Activated T-cell treated with anti-CD3 and anti-CD28 coated beads, Interleukin-2, amount 50 U/mL, for 72 hours (primary cell): ENCODE measurements at regions not wholly inside any gene's neighbourhood (a gene's known extent, or its start where the extent isn't known, plus 50 kb on each side); places are given as distances from the start of the nearest gene placed in this dataset.
"Not testable (repeated sequence)": the region's sequence is repeated elsewhere in the genome, so short reads cannot be mapped to it uniquely, and the experiment has no call there.

Source experiments
- ATAC-seq, 2 donors: fragments of 150-1000 bp; cut with Tn5 transposase; replicated peaks in 1 of 2; 2 replicates each; pipeline ENCODE4 v1.10.0; 2021; ENCODE audit warnings: moderate library complexity in 2 of 2, mild to moderate bottlenecking in 1 of 2
- DNase-seq, 2 donors: peaks; one replicate each; pipeline ENCODE4 v3.0.0; 2021 to 2022; ENCODE audit warnings: mixed read lengths in 1 of 2
- H3K27ac Mint-ChIP-seq: one replicate; pipeline ENCODE4 v1.8.0; 2022; ENCODE audit warnings: mild to moderate bottlenecking, moderate library complexity, mixed read lengths
- H3K27me3 Mint-ChIP-seq: one replicate; pipeline ENCODE4 v1.8.0; 2022; ENCODE audit warnings: low read depth, mixed read lengths
- H3K36me3 Mint-ChIP-seq, 2 donors: one replicate each; pipeline ENCODE4 v1.8.0; 2022; ENCODE audit warnings: mixed read lengths in 2 of 2, mild to moderate bottlenecking in 1 of 2; ENCODE audit not compliant: insufficient read depth in 2 of 2
- H3K4me1 Mint-ChIP-seq: one replicate; pipeline ENCODE4 v1.8.0; 2022; ENCODE audit warnings: low read depth, mixed read lengths
- H3K4me3 Mint-ChIP-seq, 2 donors: one replicate each; pipeline ENCODE4 v1.8.0; 2022; ENCODE audit warnings: mild to moderate bottlenecking in 2 of 2, mixed read lengths in 2 of 2, moderate library complexity in 2 of 2
- H3K9me3 Mint-ChIP-seq, 2 donors: one replicate each; pipeline ENCODE4 v1.8.0; 2022; ENCODE audit warnings: mixed read lengths in 2 of 2

GRCh38 chr13:50226515-50227155 lies 211.4 kb downstream of the KCNRG start:
- ATAC-seq, result peak; percentile 59 to 63
- H3K27ac Mint-ChIP-seq, result no peak overlapping the region

GRCh38 chr13:50227361-50227760 lies 212.1 kb downstream of the KCNRG start:
- Mint-ChIP-seq H3K27ac (no peak overlapping the region), H3K27me3 (peaks cover 74% of the 10 kb centered on the region), H3K9me3 (no peaks in the 10 kb centered on the region), H3K36me3 (no peaks in the 10 kb centered on the region), H3K4me3 (peak overlapping the region in 1 of 2 donors; percentile 24), H3K4me1 (peaks cover 56% of the 10 kb centered on the region)
- ATAC-seq (peak; percentile 39 to 46), DNase-seq (no peak)

More at GRCh38 chr13:50226515-50227155, 211.4 kb downstream of the KCNRG start:
- H3K36me3 Mint-ChIP-seq, result no peaks in the 10 kb centered on the region
- H3K4me3 Mint-ChIP-seq, result peak overlapping the region in 1 of 2 donors; percentile 24
- peaks cover 58% of the 10 kb centered on the region for H3K4me1 Mint-ChIP-seq
- no peaks in the 10 kb centered on the region for H3K9me3 Mint-ChIP-seq
- DNase-seq, result no peak
- peaks cover 74% of the 10 kb centered on the region for H3K27me3 Mint-ChIP-seq

- Mint-ChIP-seq H3K27ac (no peak overlapping the region), H3K4me3 (no peak overlapping the region), H3K27me3 (peaks cover 73% of the 10 kb centered on the region), H3K4me1 (peaks cover 49% of the 10 kb centered on the region), H3K9me3 (peaks cover 0 to 5% of the 10 kb centered on the region in 2 donors), H3K36me3 (peaks cover 8 to 9% of the 10 kb centered on the region in 2 donors)
- no peak for DNase-seq
- ATAC-seq, result no peak
Measured at GRCh38 chr13:50228527-50228926, 213.3 kb downstream of the KCNRG start.

GRCh38 chr13:50229960-50230661 lies 214.9 kb downstream of the KCNRG start:
- ATAC-seq, result peak; percentile 21 to 32
- H3K36me3 Mint-ChIP-seq, result peaks cover 8 to 9% of the 10 kb centered on the region in 2 donors

GRCh38 chr13:50230662-50230978 lies 215.4 kb downstream of the KCNRG start:
- ATAC-seq (no peak), DNase-seq (no peak)
- Mint-ChIP-seq H3K4me1 (peaks cover 30% of the 10 kb centered on the region), H3K27me3 (peaks cover 69% of the 10 kb centered on the region), H3K9me3 (peaks cover 0 to 5% of the 10 kb centered on the region in 2 donors), H3K27ac (no peak overlapping the region), H3K4me3 (no peak overlapping the region), H3K36me3 (peaks cover 9 to 12% of the 10 kb centered on the region in 2 donors)

More at GRCh38 chr13:50229960-50230661, 214.9 kb downstream of the KCNRG start:
- peaks cover 0 to 5% of the 10 kb centered on the region in 2 donors for H3K9me3 Mint-ChIP-seq
- DNase-seq, result no peak
- H3K27me3 Mint-ChIP-seq, result peaks cover 69% of the 10 kb centered on the region
- H3K4me1 Mint-ChIP-seq, result peaks cover 35% of the 10 kb centered on the region
- no peak overlapping the region for H3K4me3 Mint-ChIP-seq
- H3K27ac Mint-ChIP-seq, result peak overlapping the region; percentile 11

GRCh38 chr13:50233574-50233973 lies 218.3 kb downstream of the KCNRG start:
- Mint-ChIP-seq H3K27me3 (peaks cover 58% of the 10 kb centered on the region), H3K36me3 (peaks cover 9 to 12% of the 10 kb centered on the region in 2 donors), H3K4me1 (peaks cover 38% of the 10 kb centered on the region)
- H3K9me3 Mint-ChIP-seq, DNase-seq, ATAC-seq, H3K4me3 Mint-ChIP-seq, H3K27ac Mint-ChIP-seq: not testable (repeated sequence)

- peak overlapping the region in 1 of 2 donors; percentile 64 for H3K4me3 Mint-ChIP-seq
- DNase-seq, result no peak
- H3K4me1 Mint-ChIP-seq, result peaks cover 38% of the 10 kb centered on the region
- H3K36me3 Mint-ChIP-seq, result peaks cover 9 to 14% of the 10 kb centered on the region in 2 donors
- H3K27ac Mint-ChIP-seq, result no peak overlapping the region
- ATAC-seq, result no peak
- H3K9me3 Mint-ChIP-seq, result peaks cover 0 to 5% of the 10 kb centered on the region in 2 donors
- H3K27me3 Mint-ChIP-seq, result peaks cover 45% of the 10 kb centered on the region
Measured at GRCh38 chr13:50235604-50236342, 220.5 kb downstream of the KCNRG start.

- Mint-ChIP-seq H3K36me3 (peaks cover 9 to 14% of the 10 kb centered on the region in 2 donors), H3K27me3 (peaks cover 43% of the 10 kb centered on the region), H3K4me3 (peak overlapping the region in 1 of 2 donors; percentile 64), H3K9me3 (peaks cover 0 to 5% of the 10 kb centered on the region in 2 donors), H3K4me1 (peaks cover 37% of the 10 kb centered on the region), H3K27ac (peak overlapping the region; percentile 92)
- DNase-seq, result peak; percentile 57 to 59
- ATAC-seq, result peak; percentile 92 to 95
Measured at GRCh38 chr13:50236898-50237318, 221.7 kb downstream of the KCNRG start.

GRCh38 chr13:50238922-50239321 lies 223.7 kb downstream of the KCNRG start:
- Mint-ChIP-seq H3K27ac (no peak overlapping the region), H3K27me3 (peaks cover 46% of the 10 kb centered on the region)
- peak; percentile 23 to 44 for ATAC-seq

GRCh38 chr13:50241479-50241878 lies 226.2 kb downstream of the KCNRG start:
- H3K27ac Mint-ChIP-seq, result no peak overlapping the region
- H3K9me3 Mint-ChIP-seq, result peaks cover 0 to 3% of the 10 kb centered on the region in 2 donors
- peaks cover 0 to 5% of the 10 kb centered on the region in 2 donors for H3K36me3 Mint-ChIP-seq
- peaks cover 50% of the 10 kb centered on the region for H3K4me1 Mint-ChIP-seq
- H3K4me3 Mint-ChIP-seq, result no peak overlapping the region
- no peak for DNase-seq
- ATAC-seq, result no peak
- peaks cover 48% of the 10 kb centered on the region for H3K27me3 Mint-ChIP-seq

More at GRCh38 chr13:50238922-50239321, 223.7 kb downstream of the KCNRG start:
- no peak for DNase-seq
- H3K4me1 Mint-ChIP-seq, result peaks cover 39% of the 10 kb centered on the region
- peaks cover 0 to 6% of the 10 kb centered on the region in 2 donors for H3K36me3 Mint-ChIP-seq
- no peaks in the 10 kb centered on the region for H3K9me3 Mint-ChIP-seq
- H3K4me3 Mint-ChIP-seq, result no peak overlapping the region

GRCh38 chr13:50243931-50244330 lies 228.7 kb downstream of the KCNRG start:
- peaks cover 0 to 6% of the 10 kb centered on the region in 2 donors for H3K36me3 Mint-ChIP-seq
- no peak overlapping the region for H3K4me3 Mint-ChIP-seq
- H3K27ac Mint-ChIP-seq, result no peak overlapping the region
- H3K9me3 Mint-ChIP-seq, result peaks cover 0 to 3% of the 10 kb centered on the region in 2 donors
- ATAC-seq, result no peak
- no peak for DNase-seq
- H3K27me3 Mint-ChIP-seq, result peaks cover 69% of the 10 kb centered on the region
- H3K4me1 Mint-ChIP-seq, result peaks cover 35% of the 10 kb centered on the region

- H3K27ac Mint-ChIP-seq, result no peak overlapping the region
- DNase-seq, result no peak
- H3K36me3 Mint-ChIP-seq, result peaks cover 0 to 6% of the 10 kb centered on the region in 2 donors
- peaks cover 73% of the 10 kb centered on the region for H3K27me3 Mint-ChIP-seq
- ATAC-seq, result peak in 1 of 2 donors; percentile 0
- peaks cover 0 to 3% of the 10 kb centered on the region in 2 donors for H3K9me3 Mint-ChIP-seq
- peaks cover 34% of the 10 kb centered on the region for H3K4me1 Mint-ChIP-seq
- peak overlapping the region; percentile 27 to 42 for H3K4me3 Mint-ChIP-seq
Measured at GRCh38 chr13:50244355-50244712, 229.1 kb downstream of the KCNRG start.
